HG02870 (cell line): ENCODE measurements at regions not wholly inside any gene's neighbourhood (a gene's known extent, or its start where the extent isn't known, plus 50 kb on each side); places are given as distances from the start of the nearest gene placed in this dataset.
"Not testable (repeated sequence)": the region's sequence is repeated elsewhere in the genome, so short reads cannot be mapped to it uniquely, and the experiment has no call there.

Experiments
- ATAC-seq: cut with Tn5 transposase; IDR thresholded peaks from one replicate; pipeline ENCODE4 v1.9.1; 2021; ENCODE audit warnings: mild to moderate bottlenecking, moderate library complexity; ENCODE audit not compliant: unreplicated experiment

- ATAC-seq, result no peak
Observed at GRCh38 chr10:131819241-131820072, 81.4 kb upstream of the PPP2R2D start.

DNA sequence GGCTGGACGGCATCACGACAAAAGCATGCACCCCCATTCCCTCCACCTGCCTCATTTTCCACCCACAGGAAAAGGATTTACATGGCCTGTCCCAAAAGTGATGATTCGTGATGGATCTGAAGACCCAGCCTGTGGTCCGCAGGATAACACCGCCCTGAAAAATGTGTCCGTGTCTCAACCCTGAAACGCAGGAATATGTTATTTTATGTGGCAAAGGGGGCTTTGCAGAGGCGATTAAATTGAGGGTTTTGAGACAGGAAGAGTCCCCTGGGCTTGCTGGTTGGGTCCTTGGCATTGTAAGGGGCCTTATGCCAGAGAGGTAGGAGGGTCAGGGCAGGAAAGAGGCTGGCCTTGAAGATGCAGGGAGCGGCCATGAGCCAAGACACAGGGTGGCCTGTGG is 80.2 kb upstream of the PPP2R2D start:
- no peak for ATAC-seq

- ATAC-seq, result no peak
Observed at GRCh38 chr10:131821378-131822012, 79.3 kb upstream of the PPP2R2D start.

- ATAC-seq, result no peak
Observed at GRCh38 chr10:131822013-131822691, 78.7 kb upstream of the PPP2R2D start.

- ATAC-seq, result no peak
Observed at GRCh38 chr10:131822692-131823245, 78.0 kb upstream of the PPP2R2D start.

DNA sequence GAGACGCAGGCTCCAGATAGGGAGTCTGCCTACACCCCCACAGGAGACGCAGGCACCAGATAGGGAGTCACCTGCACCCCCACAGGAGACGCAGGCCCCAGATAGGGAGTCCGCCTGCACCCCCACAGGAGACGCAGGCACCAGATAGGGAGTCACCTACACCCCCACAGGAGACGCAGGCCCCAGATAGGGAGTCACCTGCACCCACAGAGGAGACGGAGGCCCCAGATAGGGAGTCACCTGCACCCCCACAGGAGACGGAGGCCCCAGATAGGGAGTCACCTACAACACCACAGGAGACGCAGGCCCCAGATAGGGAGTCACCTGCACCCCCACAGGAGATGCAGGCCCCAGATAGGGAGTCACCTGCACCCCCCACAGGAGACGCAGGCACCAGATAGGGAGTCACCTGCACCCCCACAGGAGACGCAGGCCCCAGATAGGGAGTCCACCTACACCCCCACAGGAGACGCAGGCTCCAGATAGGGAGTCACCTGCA is 77.2 kb upstream of the PPP2R2D start:
- ATAC-seq, result not testable (repeated sequence)

DNA sequence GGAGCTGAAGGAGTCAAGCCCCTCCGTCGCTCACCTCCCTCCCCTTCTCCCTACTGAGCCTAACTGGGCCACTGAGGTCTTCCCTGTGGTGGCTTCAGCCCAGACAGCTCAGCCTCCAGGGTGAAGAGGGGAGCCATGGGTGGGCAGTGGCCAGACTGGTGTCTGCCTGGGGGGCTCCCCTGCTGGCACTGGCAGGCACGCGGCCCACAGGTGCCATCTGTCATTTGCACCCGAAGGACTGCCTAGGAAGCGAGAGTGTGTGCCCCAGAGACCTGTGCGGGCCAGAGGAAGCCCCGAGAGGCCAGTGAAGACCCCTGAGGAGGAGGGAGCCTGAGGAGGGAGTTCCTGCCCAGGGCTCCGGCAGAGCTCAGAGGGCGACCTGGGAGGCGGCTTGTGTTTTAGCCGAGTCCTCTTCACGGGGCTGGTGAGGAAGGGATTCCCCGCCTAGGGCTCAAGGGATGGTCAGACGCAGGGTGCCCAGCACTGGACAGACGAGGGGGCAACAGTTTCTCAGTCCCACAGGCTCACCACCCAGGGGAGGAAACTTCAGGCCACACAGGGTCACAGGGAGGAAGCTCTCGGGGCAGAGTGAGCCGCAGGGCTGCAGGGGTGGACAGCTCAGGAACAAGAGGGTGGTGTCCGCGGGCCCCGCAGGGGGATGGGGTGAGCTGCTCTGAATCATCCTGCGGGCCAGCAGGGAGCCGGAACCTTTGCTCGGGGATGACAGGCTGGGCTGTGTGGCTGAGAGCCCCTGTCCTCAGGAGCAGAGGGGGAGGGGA is 76.2 kb upstream of the PPP2R2D start:
- ATAC-seq, result no peak

GRCh38 chr10:131825150-131825848 is 75.5 kb upstream of the PPP2R2D start:
- ATAC-seq, result no peak

DNA sequence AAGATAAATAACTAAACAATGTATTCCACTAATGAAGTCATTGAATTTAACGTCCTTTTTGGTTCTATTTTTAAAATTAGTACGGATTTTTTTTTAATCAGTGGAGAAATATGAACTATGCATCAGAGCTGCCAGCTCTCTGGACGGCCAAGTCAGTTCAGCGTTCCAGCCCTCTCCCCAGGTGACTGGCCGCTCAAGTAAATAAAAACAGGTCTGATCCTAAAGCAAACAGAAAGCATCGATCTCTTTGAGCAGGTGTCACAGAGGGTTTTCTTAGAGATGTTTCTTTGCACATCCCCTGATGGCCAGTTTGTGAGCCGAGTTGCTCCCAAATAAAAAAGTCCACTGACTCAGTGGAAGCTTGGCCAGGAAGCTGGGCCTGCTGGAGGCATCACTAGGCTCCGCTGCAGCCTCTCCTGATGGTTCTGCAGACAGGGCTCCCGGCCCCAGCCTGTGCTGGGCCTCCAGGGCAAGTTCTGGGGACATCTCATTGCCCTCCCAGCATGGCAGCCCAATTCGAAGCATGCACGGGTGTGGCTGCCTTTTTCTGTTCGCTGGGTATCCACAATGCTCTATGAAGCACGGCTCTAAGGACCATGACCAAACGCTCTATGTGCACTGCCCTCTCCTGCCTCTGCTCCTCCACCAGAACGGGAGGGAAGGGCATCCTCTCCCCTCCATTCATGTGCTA is 74.7 kb upstream of the PPP2R2D start:
- no peak for ATAC-seq

DNA sequence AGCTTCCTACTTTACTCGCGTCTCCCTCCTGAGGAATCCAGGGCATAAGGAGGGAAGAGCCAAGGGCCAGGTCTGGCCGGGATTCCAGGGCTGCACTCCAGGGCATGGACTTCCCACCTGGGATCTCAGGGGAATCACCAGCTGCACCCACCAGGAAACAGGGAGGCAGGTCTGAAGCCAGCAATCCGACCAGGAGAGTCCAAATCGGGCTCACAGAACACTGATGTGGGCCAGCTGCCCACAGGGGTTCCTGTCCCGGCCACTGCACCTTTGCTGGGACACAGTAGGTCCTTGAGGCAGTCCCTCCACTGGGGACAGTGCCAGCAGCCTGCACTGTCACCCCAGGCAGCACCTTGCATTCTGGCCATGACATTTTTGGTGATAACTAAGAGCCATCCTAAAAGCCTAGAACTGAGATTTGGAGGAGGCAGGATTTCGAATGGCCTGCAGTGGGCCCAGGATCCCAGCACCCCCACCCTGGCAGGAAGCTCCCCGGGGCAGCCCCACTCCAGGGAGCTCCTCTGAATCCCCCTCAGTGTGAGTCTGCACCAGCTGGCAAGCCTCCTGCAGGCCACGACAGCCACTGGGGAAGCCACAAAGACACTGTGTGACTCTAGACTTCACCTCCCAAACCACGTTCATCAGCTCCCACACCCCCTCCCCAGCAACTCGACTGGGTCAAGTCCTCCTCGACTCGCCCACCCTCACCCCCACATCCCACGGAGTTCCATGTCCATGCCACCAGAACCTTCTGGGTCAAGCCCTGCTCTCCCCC is 71.5 kb upstream of the PPP2R2D start:
- ATAC-seq, result no peak

DNA sequence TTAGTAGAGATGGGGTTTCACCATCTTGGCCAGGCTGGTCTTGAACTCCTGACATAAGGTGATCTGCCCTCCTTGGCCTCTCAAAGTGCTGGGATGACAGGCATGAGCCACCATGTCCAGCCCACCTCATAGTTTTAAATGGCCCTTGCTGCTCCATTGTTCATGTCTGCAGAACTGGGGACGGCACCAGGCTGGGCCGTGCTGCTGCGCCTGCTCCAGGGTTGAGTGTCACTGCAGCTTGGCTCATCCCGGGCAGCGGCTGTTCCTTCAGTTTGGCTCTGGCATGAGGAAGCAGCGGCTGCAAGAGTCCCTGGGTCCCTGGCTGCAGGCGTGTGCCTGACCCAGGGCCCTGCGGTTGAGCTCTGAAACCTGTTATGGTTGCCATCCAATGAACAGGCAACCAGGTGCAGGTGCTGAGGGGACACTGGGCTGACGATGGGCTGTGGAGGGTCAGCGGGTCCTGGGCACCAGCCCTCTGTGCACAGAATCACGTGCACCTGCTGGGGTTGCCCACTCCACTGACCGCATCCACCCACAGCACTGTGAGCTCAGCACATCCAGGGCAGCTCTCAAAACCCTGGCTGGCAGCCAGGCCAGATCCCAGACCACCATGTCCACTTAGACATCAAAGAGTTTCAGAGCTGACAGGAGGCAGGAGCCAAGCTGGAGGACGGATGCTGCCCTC is 70.2 kb upstream of the PPP2R2D start:
- ATAC-seq, result no peak

DNA sequence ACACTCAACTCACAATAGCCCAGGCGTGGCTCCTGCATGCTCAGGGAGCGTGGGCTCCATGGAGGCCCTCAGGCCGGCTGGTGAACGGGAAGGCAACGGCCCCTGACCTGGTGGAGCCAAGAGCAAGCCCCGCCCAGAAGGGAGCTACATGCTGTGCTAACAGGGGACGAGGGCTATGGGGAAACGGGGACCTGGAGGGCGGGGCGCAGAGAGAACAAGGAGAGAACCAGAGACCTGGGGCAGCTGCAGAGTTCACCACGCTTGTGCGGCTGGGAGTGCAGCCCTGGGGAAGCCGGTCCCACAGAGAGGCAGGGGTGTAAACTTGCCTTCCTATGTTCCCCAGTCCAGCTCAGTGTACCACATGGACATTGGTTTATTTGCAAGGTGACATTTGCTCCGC is 69.2 kb upstream of the PPP2R2D start:
- ATAC-seq, result no peak

DNA sequence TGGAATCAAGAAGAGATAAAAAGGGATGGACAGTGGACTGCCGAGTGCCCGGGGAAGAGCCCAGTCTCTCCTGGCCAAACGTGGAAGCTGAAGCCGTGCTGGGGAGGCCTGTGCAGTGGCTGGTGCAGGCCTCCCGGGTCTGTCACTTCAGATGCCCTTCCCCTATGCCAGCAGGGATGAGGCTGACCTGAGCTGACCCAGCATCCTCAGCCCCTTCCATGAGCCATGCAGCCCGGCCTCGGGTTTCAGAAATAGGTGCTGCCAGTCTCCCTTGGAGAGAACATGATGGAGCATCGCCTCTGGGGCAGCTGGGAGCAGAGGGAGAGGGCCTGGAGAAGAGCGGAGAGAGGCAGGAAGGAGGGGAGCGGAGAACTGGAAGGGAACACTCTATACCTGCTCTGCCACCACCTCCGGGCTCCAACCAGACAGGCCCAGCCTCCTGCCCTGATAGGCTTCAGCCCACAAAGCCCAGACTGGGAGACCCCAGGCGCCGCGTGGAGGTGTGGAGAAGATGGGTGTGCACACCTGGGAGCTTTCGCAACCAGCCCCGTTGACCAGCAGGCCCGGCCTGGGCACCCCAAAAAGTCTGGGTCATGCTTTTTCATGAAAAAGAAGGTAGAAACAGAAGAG is 68.6 kb upstream of the PPP2R2D start:
- no peak for ATAC-seq

DNA sequence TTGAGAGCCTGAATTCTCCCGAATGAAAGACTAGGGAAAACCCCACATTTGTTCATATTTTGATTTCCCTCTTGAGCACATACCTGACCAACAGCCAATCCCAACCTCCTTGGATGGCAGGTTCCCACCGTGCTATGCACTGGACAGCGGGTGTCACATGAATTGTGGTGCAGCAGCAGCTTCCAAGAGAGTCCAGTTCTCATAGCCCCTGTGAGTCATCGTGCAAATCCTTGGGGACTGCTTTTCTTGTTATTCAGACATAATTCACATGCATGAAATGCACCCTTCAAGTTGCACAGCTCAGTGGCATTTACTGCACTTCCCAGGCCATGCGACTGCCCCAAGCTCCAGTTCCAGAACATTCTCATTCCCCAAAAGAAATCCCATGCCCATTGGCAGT is 67.8 kb upstream of the PPP2R2D start:
- ATAC-seq, result no peak

DNA sequence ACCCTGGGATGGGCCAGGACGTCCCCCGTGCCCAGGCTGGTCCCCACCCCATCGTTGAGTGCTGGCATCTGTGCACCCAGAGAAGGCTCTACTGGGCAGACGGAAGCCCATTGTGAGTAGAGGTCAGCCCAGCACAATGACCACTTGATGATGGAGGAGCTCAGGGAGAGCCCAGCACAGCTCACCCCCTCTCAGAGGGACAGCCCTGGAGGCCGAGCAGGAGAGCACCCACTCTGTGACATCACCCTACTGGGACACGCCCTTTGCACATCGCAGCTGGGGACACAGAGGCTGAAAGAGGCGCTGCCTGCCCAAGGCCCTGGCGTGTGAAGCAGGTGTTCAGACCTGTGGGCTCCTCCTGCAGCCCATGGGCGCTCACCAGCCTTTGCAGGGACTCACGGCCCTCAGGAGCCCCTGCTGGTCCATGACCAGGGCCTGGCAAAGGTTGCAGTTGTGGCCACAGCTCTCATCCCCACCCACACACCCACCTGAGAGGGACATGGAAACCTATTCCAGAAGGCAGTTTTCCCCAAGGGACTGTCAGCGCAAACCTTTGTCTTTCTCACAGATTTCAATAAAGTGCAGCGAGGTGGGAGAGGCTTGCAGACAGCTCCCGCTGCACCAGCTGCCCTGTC is 67.2 kb upstream of the PPP2R2D start:
- ATAC-seq, result no peak

DNA sequence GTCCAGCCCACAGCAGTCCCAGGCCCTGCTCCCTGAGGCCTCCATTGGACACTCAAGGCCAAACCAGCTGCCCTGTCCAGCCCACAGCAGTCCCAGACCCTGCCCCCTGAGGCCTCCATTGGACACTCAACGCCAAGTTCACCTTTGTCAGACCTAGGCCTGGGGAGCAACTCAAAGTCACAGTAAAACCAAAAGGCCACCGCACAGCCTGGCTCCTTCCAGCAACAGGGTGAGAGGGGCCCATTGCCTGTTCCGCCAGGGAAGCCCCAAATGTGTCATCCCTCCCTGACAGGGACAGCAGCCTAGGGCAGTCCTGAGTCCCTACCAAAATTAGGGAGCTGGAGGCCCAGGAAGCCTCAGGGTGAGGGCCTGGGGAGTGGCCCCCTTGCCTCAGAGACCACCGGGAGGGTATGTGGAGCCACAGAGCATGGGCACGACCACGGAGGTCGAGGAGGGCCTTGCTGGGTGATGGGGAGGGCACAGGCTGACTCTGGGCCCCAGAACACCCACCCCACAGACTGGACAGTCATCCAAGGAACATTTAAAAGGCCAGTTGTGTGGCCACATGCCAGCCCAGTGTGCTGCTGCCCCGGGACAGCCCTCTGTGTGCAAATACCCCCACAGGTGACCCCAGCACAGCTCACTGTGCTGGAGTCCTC is 66.5 kb upstream of the PPP2R2D start:
- no peak for ATAC-seq
